IPS DF 6.9 (cell line): ENCODE measurements at regions not wholly inside any gene's neighbourhood (a gene's known extent, or its start where the extent isn't known, plus 50 kb on each side); places are given as distances from the start of the nearest gene placed in this dataset.

Experiments used
- DNase-seq: peaks from one replicate; pipeline ENCODE4 v3.0.0-alpha.2; 2013; ENCODE audit warnings: low read depth, low spot score
- H3K27ac ChIP-seq: one replicate; pipeline ENCODE4 v1.5.1; 2013; ENCODE audit warnings: low read length, control low read depth
- H3K27me3 ChIP-seq: 2 replicates; pipeline ENCODE4 v1.6.1; 2013; ENCODE audit warnings: mild to moderate bottlenecking, low read length; ENCODE audit not compliant: control insufficient read depth, insufficient read depth
- H3K36me3 ChIP-seq: 2 replicates; pipeline ENCODE4 v1.6.1; 2013; ENCODE audit warnings: low read length; ENCODE audit not compliant: control insufficient read depth, insufficient read depth
- H3K4me1 ChIP-seq: 2 replicates; pipeline ENCODE4 v1.6.1; 2013; ENCODE audit warnings: low read length; ENCODE audit not compliant: control insufficient read depth, insufficient read depth
- H3K4me3 ChIP-seq: 2 replicates; pipeline ENCODE4 v1.5.1; 2013; ENCODE audit warnings: mild to moderate bottlenecking, low read length
- H3K9me3 ChIP-seq: 2 replicates; pipeline ENCODE4 v1.6.1; 2013; ENCODE audit warnings: low read length, inconsistent platforms; ENCODE audit not compliant: control insufficient read depth, insufficient read depth
- WGBS: extraction: QIAGEN DNeasy Blood & Tissue Kit; methylation state at CpG from one replicate; pipeline ENCODE4 v1.1.7; 2013; ENCODE audit warnings: mixed read lengths, missing lambda C conversion rate; ENCODE audit not compliant: insufficient read length, insufficient coverage; 5-methylcytosine and 5-hydroxymethylcytosine counted together

DNA sequence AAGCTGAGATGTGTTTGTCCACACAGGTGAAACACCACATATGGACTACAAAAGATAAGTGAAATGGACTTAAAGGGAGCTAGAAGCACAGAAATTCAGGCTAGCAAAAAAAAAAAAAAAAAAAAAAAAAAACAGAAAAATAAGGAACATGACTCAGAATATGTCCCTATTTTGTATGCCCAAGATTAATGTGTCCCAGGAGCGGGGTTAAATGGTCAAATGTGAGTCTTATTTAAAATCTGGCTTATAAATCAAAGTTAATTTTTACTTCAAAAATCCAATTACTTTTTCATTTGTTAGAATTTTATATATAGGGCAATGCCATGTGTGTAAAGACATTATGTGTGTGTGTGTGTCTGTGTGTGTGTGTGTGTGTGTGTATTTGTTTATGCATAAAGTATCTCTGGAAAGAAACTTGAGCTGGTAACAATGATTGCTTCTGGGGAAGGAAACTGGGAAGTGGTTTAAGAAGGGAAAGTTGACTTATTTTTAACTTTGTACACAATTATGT lies 986.5 kb downstream of the ROBO2 start:
- DNase-seq, result no peak
- WGBS, result no CpG with 5 or more reads among the region's 1 CpG

GRCh38 chr3:78029775-78030174 lies 989.9 kb downstream of the ROBO2 start:
- Histone ChIP-seq H3K36me3 (no peaks in the 10 kb centered on the region), H3K9me3 (no peaks in the 10 kb centered on the region), H3K27me3 (no peaks in the 10 kb centered on the region), H3K4me3 (no peak overlapping the region), H3K27ac (no peak overlapping the region), H3K4me1 (no peaks in the 10 kb centered on the region)
- WGBS, result no CpG with 5 or more reads among the region's 39 CpGs
- DNase-seq, result no peak

More for the DNA sequence above, 986.5 kb downstream of the ROBO2 start:
- no peak overlapping the region for H3K4me3 ChIP-seq
- H3K27me3 ChIP-seq, result no peaks in the 10 kb centered on the region
- no peaks in the 10 kb centered on the region for H3K4me1 ChIP-seq
- H3K36me3 ChIP-seq, result no peaks in the 10 kb centered on the region
- no peak overlapping the region for H3K27ac ChIP-seq
- H3K9me3 ChIP-seq, result no peaks in the 10 kb centered on the region

DNA sequence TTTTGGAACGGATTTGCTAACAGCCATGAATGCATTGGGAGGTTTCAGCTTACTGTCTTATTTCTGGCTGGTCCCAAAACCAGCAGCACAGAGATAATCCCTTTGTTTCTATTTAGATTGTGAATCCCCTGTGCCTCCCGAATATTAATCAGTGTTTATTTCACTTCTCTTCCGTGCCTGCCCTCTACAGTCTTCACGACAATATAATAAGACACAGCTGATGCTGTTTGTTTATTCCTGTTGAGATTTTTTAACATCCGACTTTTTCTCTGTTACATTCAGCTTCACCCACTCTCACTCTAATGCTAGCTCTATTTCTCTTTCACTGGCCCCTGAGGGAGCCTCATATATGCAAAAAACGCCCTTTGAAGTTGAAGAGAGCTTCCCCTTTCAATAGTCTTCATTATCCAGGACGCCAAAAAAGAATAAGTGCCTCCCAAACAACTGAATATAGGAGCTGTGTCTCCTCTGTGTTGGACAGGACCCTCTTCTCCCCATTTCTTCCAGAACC lies 995.3 kb downstream of the ROBO2 start:
- Histone ChIP-seq H3K4me3 (no peak overlapping the region), H3K4me1 (no peaks in the 10 kb centered on the region), H3K9me3 (no peaks in the 10 kb centered on the region), H3K36me3 (no peaks in the 10 kb centered on the region), H3K27ac (no peak overlapping the region), H3K27me3 (no peaks in the 10 kb centered on the region)
- DNase-seq, result no peak
- no CpG with 5 or more reads among the region's 7 CpGs for WGBS

DNA sequence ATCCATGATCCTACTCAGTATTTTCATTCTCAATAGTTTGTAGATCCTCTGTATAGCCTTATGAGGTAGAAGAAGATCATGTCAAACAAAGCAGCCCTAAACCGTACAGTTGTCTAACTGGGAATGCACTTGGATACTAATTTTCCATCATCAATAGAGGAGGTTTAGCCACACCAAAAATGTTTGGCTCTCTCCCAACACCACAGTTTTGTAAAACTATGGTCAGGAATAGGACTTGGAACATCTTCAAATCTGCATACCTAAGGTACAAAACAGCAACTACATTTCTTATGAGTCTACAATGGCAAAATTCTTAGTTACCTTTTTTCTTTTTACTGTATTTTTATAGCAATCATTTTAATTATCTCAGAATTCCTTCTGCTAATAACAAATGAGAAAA lies 1001.6 kb downstream of the ROBO2 start:
- no peak overlapping the region for H3K4me3 ChIP-seq
- no peak for DNase-seq
- no CpG with 5 or more reads among the region's 1 CpG for WGBS

DNA sequence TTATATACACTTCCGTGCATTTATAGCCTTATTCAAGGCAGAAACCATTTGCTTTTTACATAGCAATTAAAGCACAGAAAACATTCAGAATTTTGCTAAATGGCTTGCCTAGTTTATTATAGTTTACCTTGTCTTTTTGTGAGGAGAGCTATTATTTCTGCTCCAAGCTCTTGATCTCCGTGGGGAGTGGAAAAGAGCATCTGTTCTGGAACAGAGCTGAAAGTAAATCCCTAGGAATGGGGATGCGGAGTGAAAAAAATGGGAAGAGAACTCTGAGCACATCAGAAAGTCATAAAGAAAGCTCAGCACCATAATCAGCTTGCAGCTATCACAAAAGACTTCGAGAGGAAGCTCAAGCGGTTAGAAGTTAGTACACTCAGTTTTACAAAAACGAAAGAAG lies 1006.7 kb downstream of the ROBO2 start:
- Histone ChIP-seq H3K4me1 (no peaks in the 10 kb centered on the region), H3K27me3 (no peaks in the 10 kb centered on the region), H3K4me3 (no peak overlapping the region), H3K9me3 (no peaks in the 10 kb centered on the region), H3K36me3 (no peaks in the 10 kb centered on the region), H3K27ac (no peak overlapping the region)
- WGBS, result 100% methylated on average over 1 of the region's 6 CpGs
- no peak for DNase-seq

More for the DNA sequence above, 1001.6 kb downstream of the ROBO2 start:
- no peaks in the 10 kb centered on the region for H3K4me1 ChIP-seq
- no peaks in the 10 kb centered on the region for H3K9me3 ChIP-seq
- H3K27ac ChIP-seq, result no peak overlapping the region
- no peaks in the 10 kb centered on the region for H3K27me3 ChIP-seq
- no peaks in the 10 kb centered on the region for H3K36me3 ChIP-seq

DNA sequence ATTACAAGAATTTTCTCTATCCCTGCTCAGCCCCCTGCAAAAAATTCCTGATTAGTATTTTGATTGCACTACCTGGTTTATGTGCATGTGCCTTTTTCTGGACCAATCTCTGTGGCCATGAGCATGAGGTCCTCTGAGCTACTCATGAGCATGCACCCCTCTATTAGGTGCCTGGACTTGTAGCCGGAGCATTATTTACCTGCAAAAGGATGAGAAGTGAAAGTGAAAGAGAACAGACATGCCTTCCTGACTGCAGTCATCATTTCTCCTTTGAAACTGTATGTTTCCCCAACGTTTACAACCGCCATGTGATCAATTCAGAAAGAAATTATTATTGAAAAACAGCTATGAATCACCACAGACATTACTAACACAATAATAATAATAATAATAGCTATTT lies 1008.8 kb downstream of the ROBO2 start:
- Histone ChIP-seq H3K9me3 (no peaks in the 10 kb centered on the region), H3K27ac (no peak overlapping the region), H3K27me3 (no peaks in the 10 kb centered on the region), H3K4me1 (no peaks in the 10 kb centered on the region), H3K36me3 (no peaks in the 10 kb centered on the region), H3K4me3 (no peak overlapping the region)
- no CpG with 5 or more reads among the region's 3 CpGs for WGBS
- no peak for DNase-seq

GRCh38 chr3:78049521-78049920 lies 1009.6 kb downstream of the ROBO2 start:
- Histone ChIP-seq H3K9me3 (no peaks in the 10 kb centered on the region), H3K27ac (no peak overlapping the region), H3K4me1 (no peaks in the 10 kb centered on the region), H3K36me3 (no peaks in the 10 kb centered on the region), H3K27me3 (no peaks in the 10 kb centered on the region), H3K4me3 (no peak overlapping the region)
- DNase-seq, result no peak
- no CpG with 5 or more reads among the region's 4 CpGs for WGBS

DNA sequence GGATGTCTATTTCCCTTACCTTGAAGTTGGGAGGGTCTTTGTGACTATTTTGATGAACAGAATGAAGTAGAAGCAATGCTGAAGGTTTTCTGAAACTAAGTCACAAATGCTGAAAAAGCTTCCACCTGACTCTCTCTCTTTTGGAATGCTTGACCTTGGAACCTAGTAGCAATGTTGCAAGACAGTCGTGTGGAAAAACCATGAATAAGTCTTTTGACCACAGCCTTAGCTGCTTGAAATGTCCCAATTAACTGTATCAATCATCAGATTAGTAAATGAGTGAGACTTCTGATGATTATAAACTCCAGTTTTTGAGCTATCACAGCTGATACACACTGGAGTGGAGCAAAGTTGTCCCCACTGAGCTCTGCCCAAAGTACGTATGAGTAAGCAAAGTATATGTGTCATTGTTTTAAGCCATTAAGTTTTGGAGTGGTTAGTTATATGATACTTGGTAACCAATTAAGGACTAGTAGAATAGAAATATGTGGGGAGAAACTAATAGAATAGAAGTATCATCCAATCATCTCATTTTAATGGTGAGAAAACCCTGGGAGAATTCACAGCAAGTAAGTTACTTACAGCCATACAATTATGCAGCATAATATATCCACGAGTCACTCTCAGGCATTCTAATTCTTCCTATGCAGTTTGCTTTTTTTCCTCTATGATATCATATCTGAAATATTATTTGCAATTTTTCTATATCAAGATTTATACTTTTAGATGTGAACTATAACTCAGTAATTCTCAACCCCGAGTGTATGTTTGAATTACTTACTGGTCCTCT lies 1010.6 kb downstream of the ROBO2 start:
- DNase-seq, result no peak
- no peak overlapping the region for H3K27ac ChIP-seq
- H3K4me1 ChIP-seq, result no peaks in the 10 kb centered on the region
- H3K9me3 ChIP-seq, result no peaks in the 10 kb centered on the region
- WGBS, result no CpG with 5 or more reads among the region's 4 CpGs
- H3K27me3 ChIP-seq, result no peaks in the 10 kb centered on the region
- no peaks in the 10 kb centered on the region for H3K36me3 ChIP-seq
- H3K4me3 ChIP-seq, result no peak overlapping the region

GRCh38 chr3:78052746-78053145 lies 1012.8 kb downstream of the ROBO2 start:
- Histone ChIP-seq H3K27me3 (no peaks in the 10 kb centered on the region), H3K4me1 (no peaks in the 10 kb centered on the region), H3K9me3 (no peaks in the 10 kb centered on the region), H3K27ac (no peak overlapping the region), H3K36me3 (no peaks in the 10 kb centered on the region), H3K4me3 (no peak overlapping the region)
- DNase-seq, result no peak
- 100% methylated on average over 2 of the region's 8 CpGs for WGBS

- H3K9me3 ChIP-seq, result no peaks in the 10 kb centered on the region
- no peaks in the 10 kb centered on the region for H3K4me1 ChIP-seq
- H3K27me3 ChIP-seq, result no peaks in the 10 kb centered on the region
- H3K4me3 ChIP-seq, result no peak overlapping the region
- DNase-seq, result no peak
- no peak overlapping the region for H3K27ac ChIP-seq
- no peaks in the 10 kb centered on the region for H3K36me3 ChIP-seq
- no CpG with 5 or more reads among the region's 5 CpGs for WGBS
Measured at GRCh38 chr3:78066287-78066686, 1026.4 kb downstream of the ROBO2 start.

GRCh38 chr3:78070188-78070587 lies 1030.3 kb downstream of the ROBO2 start:
- no peaks in the 10 kb centered on the region for H3K4me1 ChIP-seq

More at GRCh38 chr3:78070188-78070587, 1030.3 kb downstream of the ROBO2 start:
- Histone ChIP-seq H3K27ac (no peak overlapping the region), H3K27me3 (no peaks in the 10 kb centered on the region), H3K4me3 (no peak overlapping the region), H3K36me3 (no peaks in the 10 kb centered on the region), H3K9me3 (no peaks in the 10 kb centered on the region)
- no peak for DNase-seq
- WGBS, result no CpG with 5 or more reads among the region's 2 CpGs
